ENCODE measurements at regions not wholly inside any gene's neighbourhood (a gene's known extent, or its start where the extent isn't known, plus 50 kb on each side); places are given as distances from the start of the nearest gene placed in this dataset.

- TF ChIP-seq ZNF274 (IDR thresholded peaks at IDR 0.05; ENCODE audit: low read depth, low read length), result no peak
- H3K4me3 ChIP-seq (ENCODE audit: low read length), result no peak overlapping the region
These were observed 747.5 kb upstream of the RAB6C start for GRCh38 chr2:129231924-129232323.

GRCh38 chr2:129233166-129233565 lies 746.3 kb upstream of the RAB6C start:
- H3K4me3 ChIP-seq (ENCODE audit: low read length), result no peak overlapping the region
- TF ChIP-seq ZNF274 (IDR thresholded peaks at IDR 0.05; ENCODE audit: low read depth, low read length), result no peak

GRCh38 chr2:129233751-129234406 lies 745.6 kb upstream of the RAB6C start:
- no peak overlapping the region for H3K4me3 ChIP-seq (ENCODE audit: low read length)
- no peak for TF ChIP-seq ZNF274 (IDR thresholded peaks at IDR 0.05; ENCODE audit: low read depth, low read length)

GRCh38 chr2:129236601-129237000 lies 742.9 kb upstream of the RAB6C start:
- H3K4me3 ChIP-seq (ENCODE audit: low read length), result no peak overlapping the region
- TF ChIP-seq ZNF274 (IDR thresholded peaks at IDR 0.05; ENCODE audit: low read depth, low read length), result no peak

GRCh38 chr2:129237966-129238725 lies 741.3 kb upstream of the RAB6C start:
- no peak overlapping the region for H3K4me3 ChIP-seq (ENCODE audit: low read length)

GRCh38 chr2:129239141-129239540 lies 740.3 kb upstream of the RAB6C start:
- no peak overlapping the region for H3K4me3 ChIP-seq (ENCODE audit: low read length)
- no peak for TF ChIP-seq ZNF274 (IDR thresholded peaks at IDR 0.05; ENCODE audit: low read depth, low read length)

More at GRCh38 chr2:129237966-129238725, 741.3 kb upstream of the RAB6C start:
- TF ChIP-seq ZNF274 (IDR thresholded peaks at IDR 0.05; ENCODE audit: low read depth, low read length), result no peak

GRCh38 chr2:129240061-129240460 lies 739.4 kb upstream of the RAB6C start:
- no peak for TF ChIP-seq ZNF274 (IDR thresholded peaks at IDR 0.05; ENCODE audit: low read depth, low read length)

GRCh38 chr2:129242269-129242668 lies 737.2 kb upstream of the RAB6C start:
- H3K4me3 ChIP-seq (ENCODE audit: low read length), result no peak overlapping the region
- no peak for TF ChIP-seq ZNF274 (IDR thresholded peaks at IDR 0.05; ENCODE audit: low read depth, low read length)

More at GRCh38 chr2:129240061-129240460, 739.4 kb upstream of the RAB6C start:
- H3K4me3 ChIP-seq (ENCODE audit: low read length), result no peak overlapping the region

- TF ChIP-seq ZNF274 (IDR thresholded peaks at IDR 0.05; ENCODE audit: low read depth, low read length), result no peak
These were observed 731.7 kb upstream of the RAB6C start for GRCh38 chr2:129247751-129248150.

GRCh38 chr2:129248198-129248597 lies 731.3 kb upstream of the RAB6C start:
- no peak overlapping the region for H3K4me3 ChIP-seq (ENCODE audit: low read length)
- no peak for TF ChIP-seq ZNF274 (IDR thresholded peaks at IDR 0.05; ENCODE audit: low read depth, low read length)

More at GRCh38 chr2:129247751-129248150, 731.7 kb upstream of the RAB6C start:
- no peak overlapping the region for H3K4me3 ChIP-seq (ENCODE audit: low read length)

GRCh38 chr2:129252781-129253460 lies 726.5 kb upstream of the RAB6C start:
- no peak for TF ChIP-seq ZNF274 (IDR thresholded peaks at IDR 0.05; ENCODE audit: low read depth, low read length)
- no peak overlapping the region for H3K4me3 ChIP-seq (ENCODE audit: low read length)

- H3K4me3 ChIP-seq (ENCODE audit: low read length), result no peak overlapping the region
- TF ChIP-seq ZNF274 (IDR thresholded peaks at IDR 0.05; ENCODE audit: low read depth, low read length), result no peak
These were observed 726.0 kb upstream of the RAB6C start for GRCh38 chr2:129253461-129253812.

- no peak overlapping the region for H3K4me3 ChIP-seq (ENCODE audit: low read length)
- no peak for TF ChIP-seq ZNF274 (IDR thresholded peaks at IDR 0.05; ENCODE audit: low read depth, low read length)
These were observed 724.7 kb upstream of the RAB6C start for GRCh38 chr2:129254718-129255117.

- TF ChIP-seq ZNF274 (IDR thresholded peaks at IDR 0.05; ENCODE audit: low read depth, low read length), result no peak
- no peak overlapping the region for H3K4me3 ChIP-seq (ENCODE audit: low read length)
These were observed 723.7 kb upstream of the RAB6C start for GRCh38 chr2:129255610-129256313.

Data from GM08714 (cell line).